IMR-90 (cell line): ENCODE measurements at regions not wholly inside any gene's neighbourhood (a gene's known extent, or its start where the extent isn't known, plus 50 kb on each side); places are given as distances from the start of the nearest gene placed in this dataset.

Experiments used
- ATAC-seq: fragments of 200-7000 bp; cut with Tn5 transposase; 2 replicates; pipeline ENCODE4 v1.9.1; 2020; ENCODE audit warnings: low read depth, mild to moderate bottlenecking, moderate library complexity
- BruUV-seq: library from RNA; stranded (reverse); fragments of 400-500 nt; replicated peaks from 2 replicates; lab custom pipeline; 2021; lab: Mats Ljungman, UMichigan
- CTCF ChIA-PET: fragments of 300-600 bp; formaldehyde crosslinking; extraction: SDS; loops from one replicate; lab custom pipeline; 2021; ENCODE audit warnings: antibody characterized with exemption; lab: Yijun Ruan, JAX
- POLR2A ChIA-PET: fragments of 300-600 bp; sonication (Branson Sonifier 250); formaldehyde crosslinking; loops from one replicate; lab custom pipeline; 2022; ENCODE audit warnings: antibody characterized with exemption; ENCODE audit not compliant: unreplicated experiment; lab: Charles Lee
- DNase-seq: peaks from one replicate; pipeline ENCODE4 v3.0.0; 2013
- H2AFZ ChIP-seq: replicated peaks from 2 replicates; pipeline ENCODE3; 2013; ENCODE audit warnings: low read length, mild to moderate bottlenecking; ENCODE audit not compliant: poor library complexity
- H2AK5ac ChIP-seq: 2 replicates; pipeline ENCODE4 v1.6.1; 2013; ENCODE audit warnings: low read depth, low read length, inconsistent platforms
- H2AK9ac ChIP-seq: replicated peaks from 2 replicates; pipeline ENCODE3; 2013; ENCODE audit warnings: mild to moderate bottlenecking, low read depth, low read length, moderate library complexity; ENCODE audit not compliant: poor library complexity
- H2BK120ac ChIP-seq: 2 replicates; pipeline ENCODE4 v1.6.1; 2013; ENCODE audit warnings: low read depth, low read length, inconsistent platforms
- H2BK15ac ChIP-seq: 3 replicates; pipeline ENCODE4 v1.6.1; 2013; ENCODE audit warnings: low read depth, low read length, inconsistent platforms
- H2BK20ac ChIP-seq: 2 replicates; pipeline ENCODE4 v1.6.1; 2013; ENCODE audit warnings: low read depth, mild to moderate bottlenecking, inconsistent platforms, low read length, moderate library complexity
- H2BK5ac ChIP-seq: 2 replicates; pipeline ENCODE4 v1.6.1; 2013; ENCODE audit warnings: mild to moderate bottlenecking, low read depth, low read length, inconsistent platforms; ENCODE audit not compliant: poor library complexity, severe bottlenecking
- H3K14ac ChIP-seq: replicated peaks from 2 replicates; pipeline ENCODE4 v1.6.1; 2013; ENCODE audit warnings: low read depth, low read length, inconsistent platforms
- H3K18ac ChIP-seq: 2 replicates; pipeline ENCODE4 v1.6.1; 2013; ENCODE audit warnings: low read depth, low read length, control low read depth
- H3K23ac ChIP-seq: 2 replicates; pipeline ENCODE4 v1.6.1; 2013; ENCODE audit warnings: low read depth, low read length, inconsistent platforms
- H3K27ac ChIP-seq: 2 replicates; pipeline ENCODE4 v1.5.1; 2013; ENCODE audit warnings: mild to moderate bottlenecking, control low read depth, low read length; ENCODE audit not compliant: insufficient read depth
- H3K27me3 ChIP-seq: 2 replicates; pipeline ENCODE4 v1.6.1; 2013; ENCODE audit warnings: low read length; ENCODE audit not compliant: control insufficient read depth, insufficient read depth
- H3K36me3 ChIP-seq: 2 replicates; pipeline ENCODE4 v1.6.1; 2013; ENCODE audit warnings: low read length, mixed read lengths; ENCODE audit not compliant: control insufficient read depth, insufficient read depth
- H3K4ac ChIP-seq: 2 replicates; pipeline ENCODE4 v1.6.1; 2013; ENCODE audit warnings: low read depth, low read length, inconsistent platforms
- H3K4me1 ChIP-seq: 2 replicates; pipeline ENCODE4 v1.6.1; 2013; ENCODE audit warnings: low read length, mixed read lengths; ENCODE audit not compliant: control insufficient read depth, insufficient read depth
- H3K4me2 ChIP-seq: 2 replicates; pipeline ENCODE4 v1.6.1; 2013; ENCODE audit warnings: low read depth, mild to moderate bottlenecking, control low read depth, low read length, moderate library complexity
- H3K4me3 ChIP-seq: 2 replicates; pipeline ENCODE4 v1.5.1; 2013; ENCODE audit warnings: low read depth, mild to moderate bottlenecking, control low read depth, low read length, moderate library complexity; ENCODE audit not compliant: insufficient read depth
- H3K56ac ChIP-seq: 2 replicates; pipeline ENCODE4 v1.6.1; 2013; ENCODE audit warnings: low read length, inconsistent platforms; ENCODE audit not compliant: insufficient read depth; ENCODE audit errors: extremely low read depth
- H3K79me1 ChIP-seq, 2 experiments: 2 replicates each; pipeline ENCODE4 v1.6.1; 2013; ENCODE audit warnings: low read length in 2 of 2, inconsistent platforms in 1 of 2, low read depth in 1 of 2
- H3K9ac ChIP-seq: 2 replicates; pipeline ENCODE4 v1.6.1; 2013; ENCODE audit warnings: low read depth, low read length, control low read depth
- H3K9me1 ChIP-seq: 2 replicates; pipeline ENCODE4 v1.6.1; 2013; ENCODE audit warnings: low read length, inconsistent platforms; ENCODE audit not compliant: insufficient read depth
- H3K9me3 ChIP-seq: 2 replicates; pipeline ENCODE4 v1.6.1; 2013; ENCODE audit warnings: low read length; ENCODE audit not compliant: control insufficient read depth, insufficient read depth
- H4K20me1 ChIP-seq: 2 replicates; pipeline ENCODE4 v1.6.1; 2013; ENCODE audit warnings: low read length, inconsistent platforms; ENCODE audit not compliant: insufficient read depth
- H4K5ac ChIP-seq: 2 replicates; pipeline ENCODE4 v1.6.1; 2013; ENCODE audit warnings: mild to moderate bottlenecking, low read depth, low read length, control low read depth
- H4K8ac ChIP-seq, 2 experiments: 2 replicates each; pipeline ENCODE4 v1.6.1; 2013; ENCODE audit warnings: low read depth in 2 of 2, low read length in 2 of 2, control low read depth in 1 of 2, inconsistent platforms in 1 of 2
- H4K91ac ChIP-seq: 2 replicates; pipeline ENCODE4 v1.6.1; 2013; ENCODE audit warnings: low read depth, low read length, inconsistent platforms; ENCODE audit not compliant: insufficient read depth
- MAFK ChIP-seq: IDR thresholded peaks from 2 replicates; pipeline ENCODE4 v1.6.1; 2012; ENCODE audit warnings: low read depth, low read length, improper control_type of control experiment
- RCOR1 ChIP-seq: IDR thresholded peaks from 2 replicates; pipeline ENCODE4 v1.6.1; 2012; ENCODE audit warnings: mild to moderate bottlenecking, low read length, improper control_type of control experiment; ENCODE audit not compliant: insufficient replicate concordance
- WGBS, 2 experiments: methylation state at CpG; one replicate each; pipeline versions ENCODE4 v1.1.5 to v1.1.7; 2013; ENCODE audit warnings: missing lambda C conversion rate in 2 of 2; ENCODE audit not compliant: insufficient read length in 1 of 2; ENCODE audit errors: extremely low coverage in 2 of 2; 5-methylcytosine and 5-hydroxymethylcytosine counted together
- dilution Hi-C: fragments of 300-500 bp; cut with HindIII; formaldehyde crosslinking; loops from one replicate; pipeline ENCODE4 v1.14.3; 2018; ENCODE audit warnings: low sequenced_read_pairs; ENCODE audit not compliant: unreplicated experiment
- in situ Hi-C: fragments of 300-500 bp; cut with MboI; formaldehyde crosslinking; loops from 3 replicates; pipeline ENCODE4 v1.14.3; 2019; ENCODE audit warnings: low sequenced_read_pairs, inconsistent platforms, mixed read lengths
- intact Hi-C: fragments of 100-400 bp; cut with micrococcal nuclease; formaldehyde crosslinking; loops from 2 replicates; pipeline ENCODE4 v1.10.0; 2022
- TF ChIP-seq, protein P1 (sequence below): fragments of 150-350 bp; IDR thresholded peaks from 2 replicates; pipeline ENCODE4 v1.6.1; 2017; ENCODE audit warnings: mild to moderate bottlenecking, antibody characterized with exemption, low read length, low read depth

DNA sequence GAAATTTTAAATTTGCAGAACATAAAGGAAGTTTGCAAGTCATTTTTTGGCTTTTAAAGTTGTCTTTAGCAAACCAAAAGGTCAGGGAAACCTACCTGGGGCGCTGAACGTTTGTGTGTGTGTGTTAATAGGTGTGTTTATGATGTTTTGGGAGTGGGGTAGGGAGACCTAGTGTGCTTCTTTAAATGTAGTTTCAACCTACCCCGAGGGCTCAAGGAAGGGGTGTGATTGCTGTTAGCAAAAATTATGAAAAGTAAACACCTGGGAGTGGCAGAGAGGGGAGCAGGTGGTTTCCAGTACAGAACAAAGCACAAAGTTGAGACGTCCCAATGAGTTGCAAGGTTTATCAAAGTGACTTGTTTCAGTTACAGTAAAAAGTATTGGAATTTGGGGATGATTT, 58.7 kb upstream of the WDR26 start:
- no peaks in the 10 kb centered on the region for H4K20me1 ChIP-seq
- H3K14ac ChIP-seq, result no peak overlapping the region
- no peak overlapping the region for H3K56ac ChIP-seq
- no peak overlapping the region for H2BK5ac ChIP-seq
- no TSS peak for BruUV-seq
- H3K36me3 ChIP-seq, result no peaks in the 10 kb centered on the region
- H4K8ac ChIP-seq, result no peak overlapping the region
- dilution Hi-C loops (no loop called here), intact Hi-C loops (no loop called here), in situ Hi-C loops (loop anchor here (25.0 kb wide), 1 partner anchor 919 kb away; no protein-coding TSS in a partner anchor)
- no peak overlapping the region for H2AK5ac ChIP-seq
- H3K9me3 ChIP-seq, result 0 out of 2 replicates have a peak, but pooled peaks cover 3% of the 10 kb centered on the region
- ChIA-PET POLR2A (no interaction called here), CTCF (no interaction called here)
- no peak overlapping the region for H3K27ac ChIP-seq
- H2AK9ac ChIP-seq, result no peak overlapping the region
- no peak overlapping the region for H3K23ac ChIP-seq
- peaks cover 8% of the 10 kb centered on the region; the same call in 1 of the 2 replicates for H3K9me1 ChIP-seq
- H2BK120ac ChIP-seq, result no peak overlapping the region
- H4K91ac ChIP-seq, result no peak overlapping the region
- TF ChIP-seq, protein P1, sequence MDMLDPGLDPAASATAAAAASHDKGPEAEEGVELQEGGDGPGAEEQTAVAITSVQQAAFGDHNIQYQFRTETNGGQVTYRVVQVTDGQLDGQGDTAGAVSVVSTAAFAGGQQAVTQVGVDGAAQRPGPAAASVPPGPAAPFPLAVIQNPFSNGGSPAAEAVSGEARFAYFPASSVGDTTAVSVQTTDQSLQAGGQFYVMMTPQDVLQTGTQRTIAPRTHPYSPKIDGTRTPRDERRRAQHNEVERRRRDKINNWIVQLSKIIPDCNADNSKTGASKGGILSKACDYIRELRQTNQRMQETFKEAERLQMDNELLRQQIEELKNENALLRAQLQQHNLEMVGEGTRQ, result no peak
- TF ChIP-seq RCOR1, result no peak
- no peak for TF ChIP-seq MAFK
- H4K5ac ChIP-seq, result no peak overlapping the region
- H3K4me1 ChIP-seq, result peaks cover 15% of the 10 kb centered on the region
- no peak overlapping the region for H3K4me2 ChIP-seq
- H2AFZ ChIP-seq, result no peak overlapping the region
- no peak for DNase-seq
- H2BK20ac ChIP-seq, result no peak overlapping the region
- H3K27me3 ChIP-seq, result no peaks in the 10 kb centered on the region
- no peak overlapping the region for H3K9ac ChIP-seq
- H3K79me1 ChIP-seq, result no peaks in the 10 kb centered on the region
- WGBS, 2 experiments, result no CpG with 5 or more reads among the region's 4 CpGs
- no peak overlapping the region for H2BK15ac ChIP-seq
- no peak overlapping the region for H3K18ac ChIP-seq
- ATAC-seq, result no peak
- no peak overlapping the region for H3K4me3 ChIP-seq
- no peak overlapping the region for H3K4ac ChIP-seq
